ENCODE measurements at regions not wholly inside any gene's neighbourhood (a gene's known extent, or its start where the extent isn't known, plus 50 kb on each side); places are given as distances from the start of the nearest gene placed in this dataset.
A peak's percentile ranks its signal among the peaks of the same experiment; 100 is the strongest.
"Not testable (repeated sequence)": the region's sequence is repeated elsewhere in the genome, so short reads cannot be mapped to it uniquely, and the experiment has no call there.

DNA sequence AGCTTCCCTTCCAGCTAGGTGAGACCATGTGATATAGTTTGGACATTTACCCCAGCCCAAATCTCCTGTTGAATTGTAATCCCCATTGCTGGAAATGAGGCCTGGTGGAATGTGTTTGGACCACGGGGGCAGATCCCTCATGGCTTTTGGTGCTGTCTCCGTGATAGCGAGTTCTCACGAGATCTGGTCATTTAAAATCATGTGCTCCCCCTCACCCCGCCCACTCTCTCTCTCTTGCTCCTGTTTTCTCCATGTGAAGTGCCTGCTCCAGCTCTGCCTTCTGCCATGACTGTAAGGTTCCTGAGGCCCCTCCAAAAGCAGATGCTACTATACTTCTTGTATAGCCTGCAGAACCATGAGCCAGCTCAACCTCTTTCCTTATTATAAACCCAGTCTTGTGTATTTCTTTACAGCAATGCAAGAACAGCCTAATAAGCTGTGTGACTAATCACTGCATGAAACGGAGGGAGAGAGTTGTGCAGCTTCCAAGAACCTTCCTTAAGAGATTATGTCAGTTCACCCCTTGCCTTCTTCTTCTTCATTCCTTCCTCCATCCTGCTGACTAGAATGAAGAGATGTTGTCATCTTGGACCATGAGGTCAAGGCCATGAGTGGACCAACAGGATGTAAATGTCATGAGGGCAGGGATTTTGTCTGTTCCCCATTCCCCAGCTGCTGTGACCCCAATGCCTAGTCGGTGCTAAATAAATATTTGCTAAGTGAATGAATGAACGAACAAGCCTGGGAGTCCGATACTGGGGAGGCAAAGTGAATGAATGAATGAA is 91.0 kb downstream of the CPN2 start:
- ATAC-seq (ENCODE audit: low read depth), result 0 out of 3 replicates have a peak, but pooled peaks have one; percentile 31
- no peak overlapping the region for H3K27ac ChIP-seq (ENCODE audit: poor library complexity, severe bottlenecking)
- no peaks in the 10 kb centered on the region for H3K36me3 ChIP-seq (ENCODE audit: low read depth)
- no peaks in the 10 kb centered on the region for H3K9me3 ChIP-seq (ENCODE audit: severe bottlenecking)
- no peak overlapping the region for H3K4me3 ChIP-seq (ENCODE audit: severe bottlenecking)
- H3K4me1 ChIP-seq (ENCODE audit: insufficient read depth, poor library complexity, severe bottlenecking), result no peaks in the 10 kb centered on the region
- DNase-seq (ENCODE audit: low spot score), result no peak
- H3K27me3 ChIP-seq (ENCODE audit: insufficient read depth, poor library complexity, severe bottlenecking), result no peaks in the 10 kb centered on the region
- TF ChIP-seq, protein P1, sequence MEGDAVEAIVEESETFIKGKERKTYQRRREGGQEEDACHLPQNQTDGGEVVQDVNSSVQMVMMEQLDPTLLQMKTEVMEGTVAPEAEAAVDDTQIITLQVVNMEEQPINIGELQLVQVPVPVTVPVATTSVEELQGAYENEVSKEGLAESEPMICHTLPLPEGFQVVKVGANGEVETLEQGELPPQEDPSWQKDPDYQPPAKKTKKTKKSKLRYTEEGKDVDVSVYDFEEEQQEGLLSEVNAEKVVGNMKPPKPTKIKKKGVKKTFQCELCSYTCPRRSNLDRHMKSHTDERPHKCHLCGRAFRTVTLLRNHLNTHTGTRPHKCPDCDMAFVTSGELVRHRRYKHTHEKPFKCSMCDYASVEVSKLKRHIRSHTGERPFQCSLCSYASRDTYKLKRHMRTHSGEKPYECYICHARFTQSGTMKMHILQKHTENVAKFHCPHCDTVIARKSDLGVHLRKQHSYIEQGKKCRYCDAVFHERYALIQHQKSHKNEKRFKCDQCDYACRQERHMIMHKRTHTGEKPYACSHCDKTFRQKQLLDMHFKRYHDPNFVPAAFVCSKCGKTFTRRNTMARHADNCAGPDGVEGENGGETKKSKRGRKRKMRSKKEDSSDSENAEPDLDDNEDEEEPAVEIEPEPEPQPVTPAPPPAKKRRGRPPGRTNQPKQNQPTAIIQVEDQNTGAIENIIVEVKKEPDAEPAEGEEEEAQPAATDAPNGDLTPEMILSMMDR (IDR thresholded peaks at IDR 0.05; ENCODE audit: poor library complexity, severe bottlenecking), result no peak

DNA sequence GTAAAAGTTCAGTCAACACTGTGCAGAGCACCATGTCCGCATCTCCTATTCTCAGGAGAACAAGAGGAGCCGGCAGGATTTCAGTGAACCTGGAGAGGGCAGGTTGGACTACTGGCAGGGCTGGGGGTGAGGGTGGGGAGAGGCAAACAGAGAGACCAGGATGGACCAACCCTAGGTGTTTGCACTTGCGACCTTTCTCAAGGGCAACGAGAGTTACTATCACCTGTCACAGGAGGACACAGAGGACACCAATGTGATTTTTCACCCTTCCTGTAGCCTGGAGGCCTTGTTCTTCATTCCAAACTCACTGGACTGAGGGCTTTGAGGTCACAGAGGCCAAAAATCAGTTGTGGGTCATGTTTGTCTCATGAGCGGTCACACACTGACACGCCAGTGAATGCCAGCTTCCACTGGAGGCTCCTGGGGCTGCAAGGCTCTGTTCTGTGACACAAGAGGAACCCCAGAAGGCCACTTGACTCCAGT is 89.5 kb downstream of the CPN2 start:
- H3K4me3 ChIP-seq (ENCODE audit: severe bottlenecking), result no peak overlapping the region
- H3K27ac ChIP-seq (ENCODE audit: poor library complexity, severe bottlenecking), result no peak overlapping the region
- no peak for ATAC-seq (ENCODE audit: low read depth)
- H3K9me3 ChIP-seq (ENCODE audit: severe bottlenecking), result no peaks in the 10 kb centered on the region
- TF ChIP-seq, protein P1 (IDR thresholded peaks at IDR 0.05; ENCODE audit: poor library complexity, severe bottlenecking), result no peak
- no peak for DNase-seq (ENCODE audit: low spot score)
- H3K36me3 ChIP-seq (ENCODE audit: low read depth), result no peaks in the 10 kb centered on the region
- H3K27me3 ChIP-seq (ENCODE audit: insufficient read depth, poor library complexity, severe bottlenecking), result no peaks in the 10 kb centered on the region
- no peaks in the 10 kb centered on the region for H3K4me1 ChIP-seq (ENCODE audit: insufficient read depth, poor library complexity, severe bottlenecking)

DNA sequence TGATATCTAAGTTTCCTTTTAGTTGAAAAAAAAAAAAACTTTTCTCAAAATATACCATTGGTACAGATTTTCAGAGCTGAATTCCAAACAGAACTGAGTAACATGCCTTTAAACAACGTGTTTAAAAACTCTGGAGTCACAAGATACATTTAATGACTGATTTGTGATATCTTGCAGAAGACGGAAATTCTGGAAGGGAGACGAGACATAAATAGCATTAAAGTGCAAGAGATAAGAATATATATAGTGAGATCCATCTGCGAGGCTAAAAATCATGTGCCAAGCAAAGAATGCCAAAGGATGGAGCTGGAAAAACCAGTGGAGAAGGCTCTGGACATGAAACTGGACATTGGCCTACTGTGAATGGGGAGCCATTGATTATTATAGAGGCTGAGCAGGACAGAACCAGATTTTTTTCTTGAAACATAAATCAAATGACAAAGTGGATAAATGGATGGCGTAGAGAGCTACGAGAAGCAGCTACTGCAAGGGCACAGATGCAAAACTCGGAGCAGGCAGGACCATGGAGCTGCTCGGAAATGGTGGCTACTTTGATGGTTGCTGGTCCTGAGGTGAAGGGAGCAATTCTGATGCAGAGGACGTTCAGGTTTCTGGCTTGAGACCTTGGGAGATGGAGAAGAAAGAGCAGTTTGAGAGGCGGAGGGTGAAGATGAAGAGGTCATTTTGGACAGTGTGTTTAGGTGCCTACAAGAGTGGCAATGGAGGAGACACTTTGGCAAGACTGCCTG is 88.8 kb downstream of the CPN2 start:
- H3K4me1 ChIP-seq (ENCODE audit: insufficient read depth, poor library complexity, severe bottlenecking), result no peaks in the 10 kb centered on the region
- ATAC-seq (ENCODE audit: low read depth) (no peak), DNase-seq (ENCODE audit: low spot score) (no peak)
- TF ChIP-seq, protein P1 (IDR thresholded peaks at IDR 0.05; ENCODE audit: poor library complexity, severe bottlenecking), result no peak
- no peaks in the 10 kb centered on the region for H3K36me3 ChIP-seq (ENCODE audit: low read depth)
- H3K4me3 ChIP-seq (ENCODE audit: severe bottlenecking), result no peak overlapping the region
- H3K27me3 ChIP-seq (ENCODE audit: insufficient read depth, poor library complexity, severe bottlenecking), result no peaks in the 10 kb centered on the region
- no peak overlapping the region for H3K27ac ChIP-seq (ENCODE audit: poor library complexity, severe bottlenecking)
- H3K9me3 ChIP-seq (ENCODE audit: severe bottlenecking), result no peaks in the 10 kb centered on the region

DNA sequence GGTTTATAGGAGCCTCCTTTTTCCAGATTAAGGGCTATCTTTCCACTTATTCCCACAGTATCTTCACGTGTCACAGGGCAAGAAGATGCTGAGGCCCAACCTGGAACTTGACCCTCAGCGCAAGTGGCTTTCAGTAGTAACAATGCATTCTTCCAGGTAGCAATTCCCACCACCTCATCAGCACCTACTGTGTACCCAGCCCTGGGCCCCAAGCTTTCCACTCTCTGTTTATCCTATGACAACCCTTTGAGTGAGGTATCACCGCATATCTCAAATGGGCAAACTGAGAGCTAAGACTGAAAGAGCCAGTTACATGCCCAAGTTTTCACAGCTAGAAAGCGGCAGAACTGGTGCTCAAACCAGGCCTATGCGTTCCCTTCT is 88.2 kb downstream of the CPN2 start:
- TF ChIP-seq, protein P1 (IDR thresholded peaks at IDR 0.05; ENCODE audit: poor library complexity, severe bottlenecking), result no peak
- Histone ChIP-seq H3K27ac (ENCODE audit: poor library complexity, severe bottlenecking) (no peak overlapping the region), H3K27me3 (ENCODE audit: insufficient read depth, poor library complexity, severe bottlenecking) (no peaks in the 10 kb centered on the region), H3K4me3 (ENCODE audit: severe bottlenecking) (no peak overlapping the region), H3K36me3 (ENCODE audit: low read depth) (no peaks in the 10 kb centered on the region), H3K9me3 (ENCODE audit: severe bottlenecking) (no peaks in the 10 kb centered on the region), H3K4me1 (ENCODE audit: insufficient read depth, poor library complexity, severe bottlenecking) (no peaks in the 10 kb centered on the region)
- ATAC-seq (ENCODE audit: low read depth) (no peak), DNase-seq (ENCODE audit: low spot score) (no peak)

DNA sequence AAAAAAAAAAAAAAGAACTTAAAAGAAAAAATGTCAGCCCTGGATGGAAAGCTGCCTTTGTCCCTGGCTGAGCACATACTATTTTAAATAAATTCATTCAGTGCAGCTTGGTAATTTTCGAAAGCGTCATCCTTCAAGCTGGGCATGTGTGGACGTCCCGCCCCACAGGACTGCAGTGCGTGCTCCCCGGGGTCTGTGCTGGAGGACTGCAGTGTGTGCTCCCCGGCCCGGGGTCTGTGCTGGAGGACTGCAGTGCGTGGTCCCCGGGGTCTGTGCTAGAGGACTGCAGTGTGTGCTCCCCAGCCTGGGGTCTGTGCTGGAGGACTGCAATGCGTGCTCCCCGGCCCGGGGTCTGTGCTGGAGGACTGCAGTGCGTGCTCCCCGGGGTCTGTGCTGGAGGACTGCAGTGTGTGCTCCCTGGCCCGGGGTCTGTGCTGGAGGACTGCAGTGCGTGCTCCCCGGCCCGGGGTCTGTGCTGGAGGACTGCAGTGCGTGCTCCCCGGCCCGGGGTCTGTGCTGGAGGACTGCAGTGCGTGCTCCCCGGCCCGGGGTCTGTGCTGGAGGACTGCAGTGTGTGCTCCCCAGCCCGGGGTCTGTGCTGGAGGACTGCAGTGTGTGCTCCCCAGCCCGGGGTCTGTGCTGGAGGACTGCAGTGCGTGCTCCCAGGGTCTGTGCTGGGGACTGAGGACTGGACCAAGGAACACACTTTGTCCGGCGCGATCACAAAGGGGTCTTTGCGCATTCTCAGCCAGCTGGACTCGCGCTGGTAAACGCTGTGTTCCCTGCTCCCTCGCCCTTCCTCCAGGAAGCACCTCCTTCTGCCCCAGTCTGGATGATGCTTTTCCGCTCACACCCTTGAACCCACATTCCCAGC is 86.3 kb downstream of the CPN2 start:
- not testable (repeated sequence) for H3K4me3 ChIP-seq (ENCODE audit: severe bottlenecking); ATAC-seq (ENCODE audit: low read depth); H3K9me3 ChIP-seq (ENCODE audit: severe bottlenecking); H3K36me3 ChIP-seq (ENCODE audit: low read depth); H3K4me1 ChIP-seq (ENCODE audit: insufficient read depth, poor library complexity, severe bottlenecking); H3K27ac ChIP-seq (ENCODE audit: poor library complexity, severe bottlenecking); H3K27me3 ChIP-seq (ENCODE audit: insufficient read depth, poor library complexity, severe bottlenecking)
- peak; percentile 51 for DNase-seq (ENCODE audit: low spot score)
